ENCODE measurements at regions not wholly inside any gene's neighbourhood (a gene's known extent, or its start where the extent isn't known, plus 50 kb on each side); places are given as distances from the start of the nearest gene placed in this dataset.
"Not testable (repeated sequence)": the region's sequence is repeated elsewhere in the genome, so short reads cannot be mapped to it uniquely, and the experiment has no call there.

DNA sequence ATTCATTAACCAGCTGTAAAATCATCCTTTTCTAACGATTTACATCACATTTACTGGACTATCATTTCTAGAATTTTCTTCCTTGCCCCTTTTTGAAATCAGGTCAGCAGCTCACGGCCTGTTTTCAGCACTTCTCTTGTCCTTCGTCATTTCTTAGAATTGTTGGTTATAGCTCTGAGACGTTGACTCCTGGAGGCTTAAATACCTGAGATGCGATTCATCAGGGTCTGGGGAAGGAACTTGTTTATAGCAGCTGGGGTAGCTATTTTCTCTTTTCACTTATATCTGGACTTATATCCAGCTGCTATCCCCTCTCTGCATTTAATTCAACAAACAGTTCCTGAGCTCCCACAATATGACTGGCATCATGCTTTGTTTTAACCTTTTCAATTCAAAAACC is 338.7 kb upstream of the TNRC6C start:
- Histone ChIP-seq H3K4me3 (no peak overlapping the region), H3K9me3 (0 out of 2 replicates have a peak, but pooled peaks cover 3% of the 10 kb centered on the region), H3K27me3 (no peaks in the 10 kb centered on the region), H3K36me3 (no peaks in the 10 kb centered on the region)
- no peak for DNase-seq

DNA sequence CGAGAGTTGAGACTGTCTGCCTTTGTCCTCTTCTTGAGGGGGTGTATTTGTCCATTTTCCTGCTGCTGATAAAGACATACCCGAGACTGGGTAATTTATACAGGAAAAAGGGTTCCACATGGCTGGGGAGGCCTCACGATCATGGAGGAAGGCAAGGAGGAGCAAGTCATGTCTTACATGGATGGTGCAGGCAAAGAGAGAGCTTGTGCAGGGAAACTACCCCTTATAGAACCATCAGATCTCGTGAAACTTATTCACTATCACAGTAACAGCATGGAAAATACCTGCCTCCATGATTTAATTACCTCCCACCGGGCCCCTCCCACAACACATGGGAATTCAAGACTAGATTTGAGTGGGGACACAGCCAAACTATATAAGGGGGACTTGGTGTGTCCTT is 338.2 kb upstream of the TNRC6C start:
- DNase-seq, result no peak
- Histone ChIP-seq H3K27me3 (no peaks in the 10 kb centered on the region), H3K36me3 (no peaks in the 10 kb centered on the region), H3K4me3 (no peak overlapping the region), H3K9me3 (0 out of 2 replicates have a peak, but pooled peaks cover 3% of the 10 kb centered on the region)

DNA sequence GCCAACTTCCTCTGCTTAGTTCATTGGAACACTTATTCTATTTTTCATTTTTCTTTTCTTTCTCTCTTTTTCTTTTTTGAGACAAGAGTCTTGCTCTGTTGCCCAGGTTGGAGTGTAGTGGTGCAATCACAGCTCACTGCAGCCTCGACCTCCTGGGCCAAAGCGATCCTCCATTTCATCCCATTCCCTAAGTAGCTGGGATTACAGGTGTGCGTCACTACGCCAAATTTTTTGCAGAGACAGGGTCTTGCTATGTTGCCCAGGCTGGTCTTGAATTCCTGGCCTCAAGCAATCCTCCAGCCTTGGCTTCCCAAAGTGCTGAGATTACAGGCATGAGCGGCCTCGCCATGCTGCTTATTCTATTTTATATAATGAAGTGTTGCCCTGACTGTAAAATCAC is 336.4 kb upstream of the TNRC6C start:
- not testable (repeated sequence) for H3K27me3 ChIP-seq, H3K36me3 ChIP-seq, H3K4me3 ChIP-seq, H3K9me3 ChIP-seq, DNase-seq

DNA sequence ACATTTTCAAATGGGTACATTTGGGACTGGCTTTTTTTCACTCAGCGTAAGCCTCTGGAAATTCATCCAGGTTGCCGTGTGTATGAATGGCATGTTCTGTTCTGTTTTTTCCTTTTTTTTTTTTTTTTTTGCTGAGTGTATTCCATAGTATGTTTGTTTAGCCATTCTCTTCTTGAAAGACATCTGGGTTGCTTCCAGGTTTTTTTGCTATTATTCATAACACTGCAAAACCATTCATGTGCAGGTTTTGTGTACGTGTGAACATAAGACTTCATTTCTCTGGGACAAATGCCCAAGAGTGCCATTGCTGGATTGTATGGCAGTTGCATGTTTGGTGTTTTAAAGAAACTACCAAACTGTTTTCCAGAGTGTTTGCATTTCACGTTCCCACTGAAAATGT is 335.9 kb upstream of the TNRC6C start:
- Histone ChIP-seq H3K36me3 (no peaks in the 10 kb centered on the region), H3K4me3 (no peak overlapping the region), H3K27me3 (peaks cover 7% of the 10 kb centered on the region; the same call in 1 of the 2 replicates), H3K9me3 (peaks cover 10% of the 10 kb centered on the region)
- no peak for DNase-seq

GRCh38 chr17:77623321-77623720 is 335.2 kb upstream of the TNRC6C start:
- DNase-seq, H3K4me3 ChIP-seq, H3K27me3 ChIP-seq, H3K36me3 ChIP-seq, H3K9me3 ChIP-seq: not testable (repeated sequence)

DNA sequence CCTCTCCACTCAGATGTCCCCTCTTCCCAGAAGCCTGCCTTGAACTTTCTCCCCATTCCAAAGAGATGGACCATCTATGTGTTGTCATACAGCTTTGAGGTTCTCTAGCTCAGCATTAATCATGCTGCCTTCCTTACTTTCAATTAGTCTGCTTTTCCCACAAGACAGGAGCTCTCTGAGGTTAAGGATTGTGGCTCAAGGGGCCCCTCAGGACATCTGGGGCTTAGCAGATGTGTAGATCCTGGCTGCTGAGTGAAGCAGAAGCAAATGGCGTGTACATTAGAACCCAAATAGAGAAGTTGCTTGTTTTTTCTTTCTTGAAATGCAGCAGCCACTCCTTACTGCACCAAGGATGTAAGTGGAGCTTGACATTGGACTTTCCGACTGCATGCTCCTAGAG is 330.5 kb upstream of the TNRC6C start:
- Histone ChIP-seq H3K4me3 (no peak overlapping the region), H3K36me3 (no peaks in the 10 kb centered on the region), H3K9me3 (peaks cover 6% of the 10 kb centered on the region), H3K27me3 (peaks cover 7% of the 10 kb centered on the region; the same call in 1 of the 2 replicates)
- no peak for DNase-seq

DNA sequence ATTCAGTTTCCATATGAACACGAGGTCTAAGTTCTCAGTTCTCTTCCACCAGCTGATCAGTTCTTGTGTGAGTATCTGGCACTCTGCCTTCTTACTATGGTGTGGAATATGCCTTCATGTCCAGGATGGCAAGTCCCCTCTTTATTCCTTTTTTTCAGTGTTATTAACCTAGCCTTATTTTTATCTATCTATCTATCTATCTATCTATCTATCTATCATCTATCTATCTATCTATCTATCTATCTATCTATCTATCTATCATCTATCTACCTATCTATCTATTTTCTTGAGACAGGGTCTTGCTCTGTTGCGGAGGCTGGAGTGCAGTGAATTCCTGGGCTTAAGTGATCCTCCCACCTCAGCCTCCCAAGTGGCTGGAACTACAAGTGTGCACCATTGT is 329.2 kb upstream of the TNRC6C start:
- H3K36me3 ChIP-seq, DNase-seq, H3K4me3 ChIP-seq, H3K27me3 ChIP-seq, H3K9me3 ChIP-seq: not testable (repeated sequence)

- peaks cover 6% of the 10 kb centered on the region for H3K9me3 ChIP-seq
- no peak overlapping the region for H3K4me3 ChIP-seq
- DNase-seq, result no peak
- no peaks in the 10 kb centered on the region for H3K36me3 ChIP-seq
- H3K27me3 ChIP-seq, result peaks cover 4% of the 10 kb centered on the region; the same call in 1 of the 2 replicates
Measured at GRCh38 chr17:77631307-77631706, 327.2 kb upstream of the TNRC6C start.

GRCh38 chr17:77632619-77633018 is 325.9 kb upstream of the TNRC6C start:
- no peak for DNase-seq
- no peaks in the 10 kb centered on the region for H3K36me3 ChIP-seq
- no peak overlapping the region for H3K4me3 ChIP-seq
- H3K27me3 ChIP-seq, result no peaks in the 10 kb centered on the region
- no peaks in the 10 kb centered on the region for H3K9me3 ChIP-seq

- Histone ChIP-seq H3K27me3 (no peaks in the 10 kb centered on the region; the same call in 1 of the 2 replicates), H3K9me3 (no peaks in the 10 kb centered on the region), H3K36me3 (no peaks in the 10 kb centered on the region), H3K4me3 (no peak overlapping the region)
- DNase-seq, result no peak
Measured at GRCh38 chr17:77634710-77635109, 323.8 kb upstream of the TNRC6C start.

DNA sequence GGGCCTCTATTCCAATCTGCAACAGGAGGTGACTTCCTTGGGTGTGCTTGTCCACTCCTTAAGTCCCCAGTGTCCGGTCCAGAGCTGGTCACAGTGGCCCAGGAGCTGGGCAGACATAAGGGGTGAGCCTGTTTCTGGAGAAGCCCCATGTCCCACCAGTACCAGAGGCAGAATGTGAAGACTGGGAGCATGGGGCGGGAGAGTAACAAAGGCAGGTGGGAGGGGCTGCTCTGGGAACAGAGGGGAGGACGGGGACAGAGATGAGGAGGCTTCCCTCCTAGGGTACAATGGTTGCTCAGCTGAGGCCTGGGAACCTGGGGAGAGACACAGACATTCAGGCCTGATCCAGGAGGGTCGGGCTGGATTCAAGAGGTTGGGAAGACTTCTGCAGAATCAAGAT is 323.3 kb upstream of the TNRC6C start:
- no peak overlapping the region for H3K4me3 ChIP-seq
- H3K27me3 ChIP-seq, result no peaks in the 10 kb centered on the region; the same call in 1 of the 2 replicates
- no peaks in the 10 kb centered on the region for H3K36me3 ChIP-seq
- DNase-seq, result no peak
- no peaks in the 10 kb centered on the region for H3K9me3 ChIP-seq

- not testable (repeated sequence) for H3K27me3 ChIP-seq, DNase-seq, H3K4me3 ChIP-seq, H3K36me3 ChIP-seq, H3K9me3 ChIP-seq
Measured at GRCh38 chr17:77635785-77636184, 322.7 kb upstream of the TNRC6C start.

- Histone ChIP-seq H3K27me3 (no peaks in the 10 kb centered on the region; the same call in 1 of the 2 replicates), H3K36me3 (no peaks in the 10 kb centered on the region), H3K9me3 (no peaks in the 10 kb centered on the region), H3K4me3 (no peak overlapping the region)
- no peak for DNase-seq
Measured at GRCh38 chr17:77636835-77637817, 321.4 kb upstream of the TNRC6C start.

- Histone ChIP-seq H3K4me3 (no peak overlapping the region), H3K27me3 (peaks cover under 1% of the 10 kb centered on the region; the same call in 1 of the 2 replicates), H3K9me3 (no peaks in the 10 kb centered on the region), H3K36me3 (no peaks in the 10 kb centered on the region)
- no peak for DNase-seq
Measured at GRCh38 chr17:77637818-77638575, 320.5 kb upstream of the TNRC6C start.

GRCh38 chr17:77640252-77640651 is 318.3 kb upstream of the TNRC6C start:
- H3K27me3 ChIP-seq, result peaks cover 3% of the 10 kb centered on the region; the same call in 1 of the 2 replicates

DNA sequence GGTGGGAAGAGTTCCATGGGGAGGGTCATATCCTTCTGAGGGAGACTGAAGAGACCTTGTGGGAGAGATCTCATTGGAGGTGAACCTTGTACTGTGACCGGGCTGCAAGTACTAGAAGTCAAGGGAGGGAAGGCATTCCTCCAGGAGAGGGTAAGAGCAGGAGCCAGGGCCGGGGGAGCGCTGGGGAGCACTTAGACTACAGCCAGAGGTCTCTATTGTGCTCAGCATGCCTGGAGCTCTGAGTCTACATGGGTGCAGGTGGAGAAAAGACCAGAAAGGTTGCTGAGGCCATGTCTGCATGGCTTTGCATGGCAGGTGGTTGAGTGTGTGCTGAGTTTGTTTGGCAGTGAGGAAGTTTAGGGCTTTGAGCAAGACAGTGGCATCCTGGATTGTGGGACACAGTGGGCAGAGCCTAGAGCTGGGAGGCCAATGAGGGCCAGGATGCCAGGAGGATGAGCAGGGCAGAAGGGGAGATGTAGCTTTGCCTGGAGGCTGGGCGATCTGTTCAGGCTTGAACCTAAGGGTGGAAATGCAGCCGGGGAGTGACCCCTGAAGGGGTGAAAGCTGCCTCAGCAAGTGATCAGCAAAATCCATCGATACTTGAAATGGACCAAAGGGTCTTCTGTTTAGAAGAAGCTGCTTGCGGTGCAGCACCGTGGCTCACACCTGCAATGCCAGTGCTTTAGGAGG is 317.4 kb upstream of the TNRC6C start:
- Histone ChIP-seq H3K36me3 (no peaks in the 10 kb centered on the region), H3K27me3 (peaks cover 7% of the 10 kb centered on the region; the same call in 1 of the 2 replicates), H3K9me3 (no peaks in the 10 kb centered on the region), H3K4me3 (no peak overlapping the region)
- DNase-seq, result no peak

More at GRCh38 chr17:77640252-77640651, 318.3 kb upstream of the TNRC6C start:
- H3K36me3 ChIP-seq, result no peaks in the 10 kb centered on the region
- DNase-seq, result no peak
- no peaks in the 10 kb centered on the region for H3K9me3 ChIP-seq
- H3K4me3 ChIP-seq, result no peak overlapping the region

DNA sequence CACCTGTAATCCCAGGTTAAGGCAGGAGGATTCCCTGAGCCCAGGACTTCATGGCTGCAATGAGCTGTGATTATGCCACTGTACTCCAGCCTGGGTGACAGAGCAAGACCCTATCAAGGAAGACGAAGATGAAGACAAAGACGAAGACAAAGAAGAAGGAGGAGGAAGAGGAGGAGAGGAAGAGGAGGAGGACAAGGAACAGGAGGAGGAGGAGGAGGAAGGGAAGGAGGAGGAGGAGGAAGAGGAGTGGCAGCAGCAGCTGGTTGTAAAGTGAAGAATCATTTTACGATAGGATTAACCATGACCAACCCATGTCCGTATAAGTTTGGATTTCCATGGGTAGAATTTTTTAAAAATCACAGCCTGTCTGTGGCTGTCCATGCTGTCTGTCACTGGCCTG is 316.8 kb upstream of the TNRC6C start:
- no peak overlapping the region for H3K4me3 ChIP-seq
- DNase-seq, result no peak
- no peaks in the 10 kb centered on the region for H3K9me3 ChIP-seq
- peaks cover 8% of the 10 kb centered on the region; the same call in 1 of the 2 replicates for H3K27me3 ChIP-seq
- H3K36me3 ChIP-seq, result no peaks in the 10 kb centered on the region

Data from MG63 (cell line).